H1 (cell line): ENCODE measurements at regions not wholly inside any gene's neighbourhood (a gene's known extent, or its start where the extent isn't known, plus 50 kb on each side); places are given as distances from the start of the nearest gene placed in this dataset.

Experiments
- RXRA ChIP-seq: IDR thresholded peaks from 2 replicates; pipeline ENCODE4 v1.6.1; 2011; ENCODE audit warnings: low read depth, mild to moderate bottlenecking, low read length, moderate library complexity; ENCODE audit not compliant: insufficient read depth
- TF ChIP-seq, protein P1 (sequence below): fragments of 300-600 bp; sonication (generic); IDR thresholded peaks from 2 replicates; pipeline ENCODE4 v1.7.1; 2012; ENCODE audit warnings: low read length, moderate library complexity, mild to moderate bottlenecking, inconsistent platforms; ENCODE audit not compliant: insufficient replicate concordance

DNA sequence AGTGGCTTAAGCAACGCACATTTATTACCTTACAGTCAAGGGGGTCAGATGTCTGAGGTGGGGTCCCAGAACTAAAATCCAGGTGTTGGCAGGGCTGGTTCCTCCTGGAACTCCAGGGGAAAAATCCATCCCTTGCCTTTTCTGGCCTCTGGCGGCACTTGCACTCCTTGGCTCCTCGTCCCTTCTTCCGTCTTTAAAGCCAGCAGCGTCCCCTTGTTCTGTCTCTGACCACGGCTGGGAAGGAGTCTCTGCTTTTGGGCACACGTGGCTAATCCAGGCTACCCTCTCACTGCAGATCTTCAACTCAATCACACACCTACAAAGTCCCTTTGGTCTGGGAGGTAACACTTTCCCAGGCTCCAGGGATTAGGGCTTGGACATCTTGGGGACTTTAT is 73.5 kb upstream of the WNT7B start (continued):
- TF ChIP-seq, protein P1, sequence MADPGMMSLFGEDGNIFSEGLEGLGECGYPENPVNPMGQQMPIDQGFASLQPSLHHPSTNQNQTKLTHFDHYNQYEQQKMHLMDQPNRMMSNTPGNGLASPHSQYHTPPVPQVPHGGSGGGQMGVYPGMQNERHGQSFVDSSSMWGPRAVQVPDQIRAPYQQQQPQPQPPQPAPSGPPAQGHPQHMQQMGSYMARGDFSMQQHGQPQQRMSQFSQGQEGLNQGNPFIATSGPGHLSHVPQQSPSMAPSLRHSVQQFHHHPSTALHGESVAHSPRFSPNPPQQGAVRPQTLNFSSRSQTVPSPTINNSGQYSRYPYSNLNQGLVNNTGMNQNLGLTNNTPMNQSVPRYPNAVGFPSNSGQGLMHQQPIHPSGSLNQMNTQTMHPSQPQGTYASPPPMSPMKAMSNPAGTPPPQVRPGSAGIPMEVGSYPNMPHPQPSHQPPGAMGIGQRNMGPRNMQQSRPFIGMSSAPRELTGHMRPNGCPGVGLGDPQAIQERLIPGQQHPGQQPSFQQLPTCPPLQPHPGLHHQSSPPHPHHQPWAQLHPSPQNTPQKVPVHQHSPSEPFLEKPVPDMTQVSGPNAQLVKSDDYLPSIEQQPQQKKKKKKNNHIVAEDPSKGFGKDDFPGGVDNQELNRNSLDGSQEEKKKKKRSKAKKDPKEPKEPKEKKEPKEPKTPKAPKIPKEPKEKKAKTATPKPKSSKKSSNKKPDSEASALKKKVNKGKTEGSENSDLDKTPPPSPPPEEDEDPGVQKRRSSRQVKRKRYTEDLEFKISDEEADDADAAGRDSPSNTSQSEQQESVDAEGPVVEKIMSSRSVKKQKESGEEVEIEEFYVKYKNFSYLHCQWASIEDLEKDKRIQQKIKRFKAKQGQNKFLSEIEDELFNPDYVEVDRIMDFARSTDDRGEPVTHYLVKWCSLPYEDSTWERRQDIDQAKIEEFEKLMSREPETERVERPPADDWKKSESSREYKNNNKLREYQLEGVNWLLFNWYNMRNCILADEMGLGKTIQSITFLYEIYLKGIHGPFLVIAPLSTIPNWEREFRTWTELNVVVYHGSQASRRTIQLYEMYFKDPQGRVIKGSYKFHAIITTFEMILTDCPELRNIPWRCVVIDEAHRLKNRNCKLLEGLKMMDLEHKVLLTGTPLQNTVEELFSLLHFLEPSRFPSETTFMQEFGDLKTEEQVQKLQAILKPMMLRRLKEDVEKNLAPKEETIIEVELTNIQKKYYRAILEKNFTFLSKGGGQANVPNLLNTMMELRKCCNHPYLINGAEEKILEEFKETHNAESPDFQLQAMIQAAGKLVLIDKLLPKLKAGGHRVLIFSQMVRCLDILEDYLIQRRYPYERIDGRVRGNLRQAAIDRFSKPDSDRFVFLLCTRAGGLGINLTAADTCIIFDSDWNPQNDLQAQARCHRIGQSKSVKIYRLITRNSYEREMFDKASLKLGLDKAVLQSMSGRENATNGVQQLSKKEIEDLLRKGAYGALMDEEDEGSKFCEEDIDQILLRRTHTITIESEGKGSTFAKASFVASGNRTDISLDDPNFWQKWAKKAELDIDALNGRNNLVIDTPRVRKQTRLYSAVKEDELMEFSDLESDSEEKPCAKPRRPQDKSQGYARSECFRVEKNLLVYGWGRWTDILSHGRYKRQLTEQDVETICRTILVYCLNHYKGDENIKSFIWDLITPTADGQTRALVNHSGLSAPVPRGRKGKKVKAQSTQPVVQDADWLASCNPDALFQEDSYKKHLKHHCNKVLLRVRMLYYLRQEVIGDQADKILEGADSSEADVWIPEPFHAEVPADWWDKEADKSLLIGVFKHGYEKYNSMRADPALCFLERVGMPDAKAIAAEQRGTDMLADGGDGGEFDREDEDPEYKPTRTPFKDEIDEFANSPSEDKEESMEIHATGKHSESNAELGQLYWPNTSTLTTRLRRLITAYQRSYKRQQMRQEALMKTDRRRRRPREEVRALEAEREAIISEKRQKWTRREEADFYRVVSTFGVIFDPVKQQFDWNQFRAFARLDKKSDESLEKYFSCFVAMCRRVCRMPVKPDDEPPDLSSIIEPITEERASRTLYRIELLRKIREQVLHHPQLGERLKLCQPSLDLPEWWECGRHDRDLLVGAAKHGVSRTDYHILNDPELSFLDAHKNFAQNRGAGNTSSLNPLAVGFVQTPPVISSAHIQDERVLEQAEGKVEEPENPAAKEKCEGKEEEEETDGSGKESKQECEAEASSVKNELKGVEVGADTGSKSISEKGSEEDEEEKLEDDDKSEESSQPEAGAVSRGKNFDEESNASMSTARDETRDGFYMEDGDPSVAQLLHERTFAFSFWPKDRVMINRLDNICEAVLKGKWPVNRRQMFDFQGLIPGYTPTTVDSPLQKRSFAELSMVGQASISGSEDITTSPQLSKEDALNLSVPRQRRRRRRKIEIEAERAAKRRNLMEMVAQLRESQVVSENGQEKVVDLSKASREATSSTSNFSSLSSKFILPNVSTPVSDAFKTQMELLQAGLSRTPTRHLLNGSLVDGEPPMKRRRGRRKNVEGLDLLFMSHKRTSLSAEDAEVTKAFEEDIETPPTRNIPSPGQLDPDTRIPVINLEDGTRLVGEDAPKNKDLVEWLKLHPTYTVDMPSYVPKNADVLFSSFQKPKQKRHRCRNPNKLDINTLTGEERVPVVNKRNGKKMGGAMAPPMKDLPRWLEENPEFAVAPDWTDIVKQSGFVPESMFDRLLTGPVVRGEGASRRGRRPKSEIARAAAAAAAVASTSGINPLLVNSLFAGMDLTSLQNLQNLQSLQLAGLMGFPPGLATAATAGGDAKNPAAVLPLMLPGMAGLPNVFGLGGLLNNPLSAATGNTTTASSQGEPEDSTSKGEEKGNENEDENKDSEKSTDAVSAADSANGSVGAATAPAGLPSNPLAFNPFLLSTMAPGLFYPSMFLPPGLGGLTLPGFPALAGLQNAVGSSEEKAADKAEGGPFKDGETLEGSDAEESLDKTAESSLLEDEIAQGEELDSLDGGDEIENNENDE: no peak
- TF ChIP-seq RXRA: no peak
